ENCODE measurements at regions not wholly inside any gene's neighbourhood (a gene's known extent, or its start where the extent isn't known, plus 50 kb on each side); places are given as distances from the start of the nearest gene placed in this dataset.

GRCh38 chr12:43653289-43653915 is 101.4 kb upstream of the ADAMTS20 start:
- Histone ChIP-seq H3K27me3 (ENCODE audit: insufficient read depth, low read length) (peaks cover 3% of the 10 kb centered on the region), H2AFZ (ENCODE audit: low read length) (no peak overlapping the region), H3K4me3 (ENCODE audit: insufficient read depth, low read length) (no peak overlapping the region), H3K79me2 (ENCODE audit: insufficient read depth, low read length) (no peaks in the 10 kb centered on the region), H3K4me1 (ENCODE audit: insufficient read depth, low read length) (no peaks in the 10 kb centered on the region), H3K4me2 (ENCODE audit: insufficient read depth, low read length) (no peak overlapping the region), H3K9me3 (ENCODE audit: low read depth, low read length) (no peaks in the 10 kb centered on the region), H4K20me1 (ENCODE audit: insufficient read depth, low read length) (no peaks in the 10 kb centered on the region), H3K36me3 (ENCODE audit: insufficient read depth, low read length) (no peaks in the 10 kb centered on the region), H3K27ac (ENCODE audit: low read depth, low read length) (no peak overlapping the region)
- DNase-seq (ENCODE audit: insufficient read length, low spot score, missing footprints) = no peak
- TF ChIP-seq, protein P1, sequence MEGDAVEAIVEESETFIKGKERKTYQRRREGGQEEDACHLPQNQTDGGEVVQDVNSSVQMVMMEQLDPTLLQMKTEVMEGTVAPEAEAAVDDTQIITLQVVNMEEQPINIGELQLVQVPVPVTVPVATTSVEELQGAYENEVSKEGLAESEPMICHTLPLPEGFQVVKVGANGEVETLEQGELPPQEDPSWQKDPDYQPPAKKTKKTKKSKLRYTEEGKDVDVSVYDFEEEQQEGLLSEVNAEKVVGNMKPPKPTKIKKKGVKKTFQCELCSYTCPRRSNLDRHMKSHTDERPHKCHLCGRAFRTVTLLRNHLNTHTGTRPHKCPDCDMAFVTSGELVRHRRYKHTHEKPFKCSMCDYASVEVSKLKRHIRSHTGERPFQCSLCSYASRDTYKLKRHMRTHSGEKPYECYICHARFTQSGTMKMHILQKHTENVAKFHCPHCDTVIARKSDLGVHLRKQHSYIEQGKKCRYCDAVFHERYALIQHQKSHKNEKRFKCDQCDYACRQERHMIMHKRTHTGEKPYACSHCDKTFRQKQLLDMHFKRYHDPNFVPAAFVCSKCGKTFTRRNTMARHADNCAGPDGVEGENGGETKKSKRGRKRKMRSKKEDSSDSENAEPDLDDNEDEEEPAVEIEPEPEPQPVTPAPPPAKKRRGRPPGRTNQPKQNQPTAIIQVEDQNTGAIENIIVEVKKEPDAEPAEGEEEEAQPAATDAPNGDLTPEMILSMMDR (IDR thresholded peaks at IDR 0.05; ENCODE audit: extremely low read depth, low read depth, low read length) = no peak

DNA sequence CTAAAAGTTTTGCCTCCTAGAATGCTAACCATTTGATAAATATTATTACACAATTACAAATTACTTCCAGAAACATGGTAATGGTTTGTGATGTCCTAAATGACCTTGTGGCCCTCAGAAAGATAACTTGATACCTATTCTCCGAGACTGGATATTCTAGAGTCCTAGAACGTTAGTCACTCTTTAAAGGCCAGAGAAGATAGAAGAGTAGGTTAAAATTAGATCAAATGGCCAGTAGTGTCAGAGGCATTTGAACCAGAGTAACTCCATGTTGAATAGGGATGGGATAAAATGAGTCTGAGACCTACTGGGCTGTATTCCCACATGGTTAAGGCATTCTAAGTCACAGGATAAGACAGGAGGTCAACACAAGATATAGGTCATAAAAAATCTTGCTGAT is 96.6 kb upstream of the ADAMTS20 start:
- no peaks in the 10 kb centered on the region for H3K79me2 ChIP-seq (ENCODE audit: insufficient read depth, low read length)
- no peaks in the 10 kb centered on the region for H3K4me1 ChIP-seq (ENCODE audit: insufficient read depth, low read length)
- H3K27ac ChIP-seq (ENCODE audit: low read depth, low read length) = no peak overlapping the region
- H3K9me3 ChIP-seq (ENCODE audit: low read depth, low read length) = no peaks in the 10 kb centered on the region
- no peaks in the 10 kb centered on the region for H3K36me3 ChIP-seq (ENCODE audit: insufficient read depth, low read length)
- no peaks in the 10 kb centered on the region for H3K27me3 ChIP-seq (ENCODE audit: insufficient read depth, low read length)
- H4K20me1 ChIP-seq (ENCODE audit: insufficient read depth, low read length) = no peaks in the 10 kb centered on the region
- TF ChIP-seq, protein P1 (IDR thresholded peaks at IDR 0.05; ENCODE audit: extremely low read depth, low read depth, low read length) = no peak
- no peak for DNase-seq (ENCODE audit: insufficient read length, low spot score, missing footprints)
- H3K4me3 ChIP-seq (ENCODE audit: insufficient read depth, low read length) = no peak overlapping the region
- no peak overlapping the region for H2AFZ ChIP-seq (ENCODE audit: low read length)
- H3K4me2 ChIP-seq (ENCODE audit: insufficient read depth, low read length) = no peak overlapping the region

DNA sequence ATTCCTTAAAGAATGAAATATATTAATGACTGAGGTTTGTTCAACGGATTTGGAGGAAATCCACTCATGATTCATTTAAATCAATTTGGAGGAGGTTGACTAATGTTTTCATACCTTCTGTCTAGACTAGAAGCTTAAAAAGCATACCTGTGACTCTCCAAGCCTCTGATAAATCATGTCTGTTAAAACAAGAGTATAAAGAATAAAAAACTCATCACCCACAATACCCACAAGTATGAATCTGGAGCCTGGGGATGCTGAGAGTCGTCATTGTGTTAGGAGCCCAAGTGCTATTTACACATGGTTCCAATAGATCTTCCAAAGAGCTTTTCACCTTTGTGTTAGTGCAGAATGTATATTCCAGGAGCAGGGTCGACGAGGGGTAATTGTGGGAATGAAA is 86.8 kb upstream of the ADAMTS20 start:
- Histone ChIP-seq H3K4me2 (ENCODE audit: insufficient read depth, low read length) (no peak overlapping the region), H3K4me3 (ENCODE audit: insufficient read depth, low read length) (no peak overlapping the region), H3K4me1 (ENCODE audit: insufficient read depth, low read length) (no peaks in the 10 kb centered on the region), H3K27ac (ENCODE audit: low read depth, low read length) (no peak overlapping the region), H3K36me3 (ENCODE audit: insufficient read depth, low read length) (no peaks in the 10 kb centered on the region), H3K79me2 (ENCODE audit: insufficient read depth, low read length) (no peaks in the 10 kb centered on the region), H3K27me3 (ENCODE audit: insufficient read depth, low read length) (no peaks in the 10 kb centered on the region), H4K20me1 (ENCODE audit: insufficient read depth, low read length) (no peaks in the 10 kb centered on the region), H3K9me3 (ENCODE audit: low read depth, low read length) (no peaks in the 10 kb centered on the region), H2AFZ (ENCODE audit: low read length) (no peak overlapping the region)
- no peak for DNase-seq (ENCODE audit: insufficient read length, low spot score, missing footprints)
- TF ChIP-seq, protein P1 (IDR thresholded peaks at IDR 0.05; ENCODE audit: extremely low read depth, low read depth, low read length) = no peak

DNA sequence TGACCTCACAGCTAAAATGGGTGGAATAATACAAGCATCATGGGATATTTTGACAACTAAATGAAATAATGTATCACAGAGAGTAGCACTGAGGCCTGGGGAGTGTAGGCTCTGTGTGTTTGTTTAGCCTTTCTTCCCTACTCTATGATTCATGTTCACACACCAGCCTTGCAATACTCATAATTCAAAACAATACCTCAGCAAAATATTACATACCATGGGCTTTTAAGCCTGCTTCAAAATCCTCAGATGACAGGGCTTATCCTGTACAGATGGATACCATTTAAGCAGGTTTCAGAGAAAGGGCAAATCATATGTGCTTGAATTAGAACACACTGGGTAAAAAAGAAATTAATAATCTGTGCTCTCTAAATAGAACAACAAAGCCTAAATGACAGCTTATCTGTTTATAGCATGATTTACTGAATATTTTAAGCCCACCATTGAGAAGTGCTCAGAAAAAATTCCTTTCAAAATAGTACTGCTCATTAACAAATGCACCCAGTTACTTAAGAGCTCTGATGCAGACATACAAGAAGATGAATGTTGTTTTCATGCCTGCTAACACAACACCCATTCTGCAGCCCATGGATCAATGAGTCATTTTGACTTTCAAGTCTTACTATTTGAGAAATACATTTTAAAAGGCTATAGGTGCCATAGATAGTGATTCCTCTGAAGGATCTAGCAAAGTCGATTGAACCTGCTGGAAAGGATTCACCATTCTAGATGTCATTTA is 84.9 kb upstream of the ADAMTS20 start:
- Histone ChIP-seq H3K27ac (ENCODE audit: low read depth, low read length) (no peak overlapping the region), H3K4me1 (ENCODE audit: insufficient read depth, low read length) (no peaks in the 10 kb centered on the region), H3K4me3 (ENCODE audit: insufficient read depth, low read length) (no peak overlapping the region), H4K20me1 (ENCODE audit: insufficient read depth, low read length) (no peaks in the 10 kb centered on the region), H3K36me3 (ENCODE audit: insufficient read depth, low read length) (no peaks in the 10 kb centered on the region), H3K79me2 (ENCODE audit: insufficient read depth, low read length) (no peaks in the 10 kb centered on the region), H3K27me3 (ENCODE audit: insufficient read depth, low read length) (no peaks in the 10 kb centered on the region), H2AFZ (ENCODE audit: low read length) (no peak overlapping the region), H3K9me3 (ENCODE audit: low read depth, low read length) (no peaks in the 10 kb centered on the region), H3K4me2 (ENCODE audit: insufficient read depth, low read length) (no peak overlapping the region)
- TF ChIP-seq, protein P1 (IDR thresholded peaks at IDR 0.05; ENCODE audit: extremely low read depth, low read depth, low read length) = no peak
- no peak for DNase-seq (ENCODE audit: insufficient read length, low spot score, missing footprints)

Measured in osteoblast (primary cell).